A549 (cell line): ENCODE measurements at regions not wholly inside any gene's neighbourhood (a gene's known extent, or its start where the extent isn't known, plus 50 kb on each side); places are given as distances from the start of the nearest gene placed in this dataset.

Source experiments
- ATAC-seq, 2 experiments: fragments of 200-7000 bp in 1 of 2; fragments of >200 bp in 1 of 2; cut with Nextera tagmentation in 1 of 2; cut with Tn5 transposase in 1 of 2; 3 replicates each; pipeline versions ENCODE4 v1.8.0 to v1.9.1; 2018 to 2020; ENCODE audit warnings: mild to moderate bottlenecking in 1 of 2, moderate library complexity in 1 of 2
- CTCF ChIA-PET: fragments of 300-600 bp; sonication (Branson Sonifier 250); formaldehyde crosslinking; extraction: SDS; loops from one replicate; lab custom pipeline; 2021; ENCODE audit warnings: antibody characterized with exemption, inconsistent platforms; lab: Yijun Ruan, JAX
- POLR2A ChIA-PET: fragments of 350-600 bp; formaldehyde crosslinking; extraction: SDS; loops from one replicate; lab custom pipeline; 2021; ENCODE audit warnings: antibody characterized with exemption, inconsistent platforms; lab: Yijun Ruan, JAX
- DNase-seq, 2 experiments: peaks; one replicate each; pipeline versions ENCODE4 v3.0.0 to v3.0.0-alpha.2; 2011 to 2016; ENCODE audit warnings: low read depth in 1 of 2, low spot score in 1 of 2
- FAIRE-seq: peaks from 2 replicates; lab custom pipeline; 2011; peaks lifted over from hg19 to GRCh38; lab: Jason Lieb, UNC
- H3K27ac ChIP-seq, 2 experiments: fragments of >200 bp; sonication (Bioruptor Twin); formaldehyde crosslinking; 3 replicates each; pipeline ENCODE4 v1.5.1; 2016 to 2017
- H3K4me1 ChIP-seq: fragments of >200 bp; sonication (Bioruptor Twin); formaldehyde crosslinking; 3 replicates; pipeline ENCODE4 v1.6.1; 2016
- H3K4me2 ChIP-seq: fragments of >200 bp; sonication (Bioruptor Twin); formaldehyde crosslinking; 3 replicates; pipeline ENCODE4 v1.6.1; 2016
- H3K4me3 ChIP-seq: fragments of >200 bp; sonication (Bioruptor Twin); formaldehyde crosslinking; 3 replicates; pipeline ENCODE4 v1.5.1; 2016
- H3K9me3 ChIP-seq: fragments of >200 bp; sonication (Bioruptor Twin); formaldehyde crosslinking; 3 replicates; pipeline ENCODE4 v1.6.1; 2016
- BHLHE40 ChIP-seq: IDR thresholded peaks from 2 replicates; pipeline ENCODE4 v1.6.1; 2012; ENCODE audit warnings: low read depth, low read length, inconsistent platforms
- CBX8 ChIP-seq: fragments of 200-600 bp; sonication (generic); IDR thresholded peaks from 2 replicates; pipeline ENCODE4 v1.6.1; 2016
- E2F6 ChIP-seq: IDR thresholded peaks from 2 replicates; pipeline ENCODE4 v1.6.1; 2012; ENCODE audit warnings: low read depth, borderline replicate concordance
- EHMT2 ChIP-seq: fragments of 200-600 bp; sonication (generic); IDR thresholded peaks from 2 replicates; pipeline ENCODE4 v1.6.1; 2016; ENCODE audit warnings: antibody characterized with exemption, low read depth, mild to moderate bottlenecking, moderate library complexity
- ESRRA ChIP-seq: fragments of 150-350 bp; IDR thresholded peaks from 2 replicates; pipeline ENCODE4 v1.6.1; 2014; ENCODE audit warnings: mild to moderate bottlenecking, low read length, borderline replicate concordance
- FOSB ChIP-seq: fragments of 250-450 bp; sonication (Bioruptor Pico); IDR thresholded peaks from 2 replicates; pipeline ENCODE4 v1.5.0; 2020; ENCODE audit warnings: mild to moderate bottlenecking, moderate library complexity
- FOSL2 ChIP-seq, 2 experiments: fragments of 450-650 bp in 1 of 2; fragments of >200 bp in 1 of 2; sonication (Bioruptor Twin) in 1 of 2; formaldehyde crosslinking; IDR thresholded peaks; 2 replicates each; pipeline versions ENCODE4 v1.5.0 to v1.6.1; 2016 to 2020; ENCODE audit warnings: mild to moderate bottlenecking in 1 of 2, moderate library complexity in 1 of 2
- FOXS1 ChIP-seq: fragments of 250-450 bp; sonication (Bioruptor Pico); IDR thresholded peaks from 2 replicates; pipeline ENCODE4 v1.5.0; 2020; ENCODE audit warnings: mild to moderate bottlenecking, moderate library complexity
- HDAC2 ChIP-seq: fragments of 200-600 bp; sonication (generic); IDR thresholded peaks from 2 replicates; pipeline ENCODE4 v1.6.1; 2016
- HES2 ChIP-seq: fragments of >200 bp; sonication (Bioruptor Twin); formaldehyde crosslinking; IDR thresholded peaks from 2 replicates; pipeline ENCODE4 v1.6.1; 2016
- HEYL ChIP-seq: fragments of 250-450 bp; sonication (Bioruptor Pico); IDR thresholded peaks from 2 replicates; pipeline ENCODE4 v1.8.0; 2021; ENCODE audit warnings: mild to moderate bottlenecking, moderate library complexity
- HMGXB4 ChIP-seq: fragments of 250-450 bp; sonication (Bioruptor Pico); IDR thresholded peaks from 2 replicates; pipeline ENCODE4 v1.5.0; 2021; ENCODE audit warnings: mild to moderate bottlenecking, moderate library complexity, borderline replicate concordance
- HOXB13 ChIP-seq: fragments of 250-450 bp; sonication (Bioruptor Pico); IDR thresholded peaks from 2 replicates; pipeline ENCODE4 v1.5.0; 2020; ENCODE audit warnings: low read depth, mild to moderate bottlenecking, moderate library complexity
- KDM1A ChIP-seq: fragments of 200-600 bp; sonication (generic); IDR thresholded peaks from 2 replicates; pipeline ENCODE4 v1.6.1; 2016; ENCODE audit warnings: low read depth, mild to moderate bottlenecking
- MAFK ChIP-seq: fragments of 450-650 bp; IDR thresholded peaks from 2 replicates; pipeline ENCODE4 v1.6.1; 2014; ENCODE audit not compliant: partially characterized antibody
- MYC ChIP-seq: IDR thresholded peaks from 2 replicates; pipeline ENCODE4 v1.6.1; 2012; ENCODE audit warnings: mild to moderate bottlenecking, inconsistent platforms, low read length, improper control_type of control experiment, borderline replicate concordance
- NFE2L2 ChIP-seq: fragments of 150-350 bp; conservative IDR thresholded peaks from 2 replicates; pipeline ENCODE4 v1.6.1; 2014; ENCODE audit warnings: low read length
- POLR2AphosphoS2 ChIP-seq: conservative IDR thresholded peaks from 2 replicates; pipeline ENCODE4 v1.6.1; 2012; ENCODE audit warnings: low read length, improper control_type of control experiment, inconsistent platforms
- RARB ChIP-seq: fragments of 250-450 bp; sonication (Bioruptor Pico); IDR thresholded peaks from 2 replicates; pipeline ENCODE4 v1.8.0; 2021; ENCODE audit warnings: mild to moderate bottlenecking, moderate library complexity
- RNF2 ChIP-seq: fragments of 200-600 bp; sonication (generic); IDR thresholded peaks from 2 replicates; pipeline ENCODE4 v1.6.1; 2016; ENCODE audit warnings: low read depth, mild to moderate bottlenecking, antibody characterized with exemption, moderate library complexity, borderline replicate concordance
- SREBF2 ChIP-seq: fragments of 450-650 bp; IDR thresholded peaks from 2 replicates; pipeline ENCODE4 v1.6.1; 2014; ENCODE audit warnings: mild to moderate bottlenecking, moderate library complexity
- ZFP36 ChIP-seq: fragments of 450-650 bp; IDR thresholded peaks from 2 replicates; pipeline ENCODE4 v1.6.1; 2014; ENCODE audit warnings: borderline replicate concordance; ENCODE audit not compliant: partially characterized antibody
- ZSCAN20 ChIP-seq: fragments of 250-450 bp; sonication (Bioruptor Pico); IDR thresholded peaks from 2 replicates; pipeline ENCODE4 v1.8.0; 2022; ENCODE audit warnings: mild to moderate bottlenecking, moderate library complexity
- WGBS: methylation state at CpG from one replicate; pipeline ENCODE4 v1.1.6; 2017; ENCODE audit errors: missing lambda C conversion rate; 5-methylcytosine and 5-hydroxymethylcytosine counted together

DNA sequence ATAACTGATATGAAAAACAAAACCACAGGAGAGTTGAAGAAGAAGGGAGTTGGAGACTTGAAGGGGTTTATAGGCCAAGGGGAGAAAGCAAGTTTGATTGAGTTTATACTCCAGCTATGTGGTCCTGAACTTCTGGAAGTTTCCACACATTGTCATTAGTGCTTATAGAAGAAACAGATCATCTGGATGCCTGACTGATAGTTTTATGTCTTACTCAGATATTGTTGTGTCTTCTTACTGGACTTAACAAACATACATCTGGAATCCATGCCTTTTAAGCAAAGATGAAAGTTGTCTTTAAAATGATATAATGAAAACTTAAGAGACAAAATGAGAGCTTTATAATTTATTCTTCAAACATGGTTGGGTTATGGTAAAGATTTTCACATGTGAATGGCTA lies 101.3 kb upstream of the FZD8 start:
- Histone ChIP-seq H3K4me1 (no peaks in the 10 kb centered on the region), H3K4me3 (no peak overlapping the region)
- DNase-seq = no peak
- POLR2A ChIA-PET = no interaction called here
- TF ChIP-seq HEYL (CRISPR knock-in tag) (no peak), HOXB13 (no peak), RARB (CRISPR knock-in tag) (no peak), ZSCAN20 (CRISPR knock-in tag) (no peak), FOXS1 (CRISPR knock-in tag) (no peak), HES2 (no peak), CBX8 (no peak), POLR2AphosphoS2 (no peak)
- TF ChIP-seq, all 56 proteins: peak for 0
- H3K4me2 ChIP-seq = no peak overlapping the region
- CTCF ChIA-PET = no interaction called here
- ATAC-seq = no peak
- H3K27ac ChIP-seq = no peak overlapping the region
- FAIRE-seq = no peak
- H3K9me3 ChIP-seq = no peaks in the 10 kb centered on the region

DNA sequence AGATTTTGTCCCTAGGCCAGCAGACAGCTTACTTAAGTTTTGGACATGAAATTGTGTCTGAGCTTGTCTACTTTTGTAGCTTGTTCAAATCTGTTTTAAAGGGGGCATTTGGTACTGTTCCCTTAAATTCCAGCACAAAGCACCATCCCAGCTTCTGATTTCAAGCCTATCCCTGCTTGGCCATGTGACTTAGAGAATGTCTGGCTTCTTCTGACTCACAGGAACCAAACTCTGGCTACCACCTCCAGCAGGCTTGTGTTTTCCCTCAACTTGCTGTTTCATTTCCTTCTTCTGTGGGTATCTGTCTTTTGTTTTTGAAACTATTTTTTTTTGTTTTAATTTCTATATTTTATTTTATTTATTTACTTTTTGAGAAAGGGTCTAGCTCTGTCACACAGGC lies 97.9 kb upstream of the FZD8 start:
- DNase-seq (no peak), FAIRE-seq (no peak), ATAC-seq (no peak)
- no peak overlapping the region for H3K27ac ChIP-seq
- no peaks in the 10 kb centered on the region for H3K9me3 ChIP-seq
- POLR2A ChIA-PET = no interaction called here
- no peaks in the 10 kb centered on the region for H3K4me1 ChIP-seq
- CTCF ChIA-PET = interaction anchor here (0.9 to 1.0 kb wide), 2 partner anchors 11 to 105 kb away, joined by 3 to 4 read pairs; no protein-coding TSS in a partner anchor
- TF ChIP-seq BHLHE40 (no peak), HDAC2 (no peak), ZSCAN20 (CRISPR knock-in tag) (no peak), KDM1A (no peak), FOXS1 (CRISPR knock-in tag) (no peak)
- H3K4me3 ChIP-seq = no peak overlapping the region
- no peak overlapping the region for H3K4me2 ChIP-seq

GRCh38 chr10:35735412-35735811 lies 93.3 kb upstream of the FZD8 start:
- no peaks in the 10 kb centered on the region for H3K9me3 ChIP-seq
- H3K4me3 ChIP-seq = no peak overlapping the region
- no peak for TF ChIP-seq RNF2
- no peak for TF ChIP-seq FOSL2 (IDR thresholded peaks at IDR 0.05)
- TF ChIP-seq FOSL2 (CRISPR knock-in tag; IDR thresholded peaks at IDR 0.05) = no peak
- TF ChIP-seq FOXS1 (CRISPR knock-in tag) = no peak
- CTCF ChIA-PET = no interaction called here
- 47% methylated on average over 5 of the region's 5 CpGs for WGBS
- ATAC-seq = 0 out of 6 replicates have a peak, but pooled peaks of 1 of the 2 experiments have one; percentile 13
- no peaks in the 10 kb centered on the region for H3K4me1 ChIP-seq
- H3K27ac ChIP-seq = no peak overlapping the region
- H3K4me2 ChIP-seq = no peak overlapping the region
- FAIRE-seq = no peak
- peak in 1 of 2 experiments; percentile 33 for DNase-seq
- POLR2A ChIA-PET = no interaction called here

DNA sequence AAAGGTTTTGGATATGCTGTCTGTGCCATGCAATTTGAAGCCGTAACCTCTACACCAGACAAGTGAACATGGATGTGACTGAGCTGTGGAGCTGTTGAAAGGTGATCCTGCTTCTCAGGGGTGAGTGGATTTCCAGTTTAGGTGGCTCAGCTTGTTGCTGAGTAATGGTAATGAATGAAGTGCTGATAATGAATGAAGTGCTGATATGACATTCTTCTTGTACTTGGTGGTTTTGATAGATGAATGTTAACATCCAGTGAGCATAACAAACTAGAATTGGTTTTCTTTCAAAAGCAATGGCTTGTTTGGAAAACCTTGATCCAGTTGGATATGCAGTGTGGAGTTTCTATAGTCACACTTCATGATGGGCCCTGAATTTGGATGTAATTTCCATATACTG lies 89.7 kb upstream of the FZD8 start:
- DNase-seq (no peak), FAIRE-seq (no peak), ATAC-seq (no peak; a peak in 1 of 6 replicates)
- no peak overlapping the region for H3K27ac ChIP-seq
- WGBS = 43% methylated on average over 1 of the region's 1 CpG
- H3K4me3 ChIP-seq = no peak overlapping the region
- H3K4me2 ChIP-seq = no peak overlapping the region
- H3K4me1 ChIP-seq = no peaks in the 10 kb centered on the region
- ChIA-PET CTCF (interaction anchor here (0.5 to 1.9 kb wide), 2 partner anchors 8 to 18 kb away, joined by 3 to 4 read pairs; no protein-coding TSS in a partner anchor), POLR2A (no interaction called here)
- H3K9me3 ChIP-seq = no peaks in the 10 kb centered on the region
- TF ChIP-seq MAFK = peak; percentile 65
- no peak for TF ChIP-seq HMGXB4 (CRISPR knock-in tag)

DNA sequence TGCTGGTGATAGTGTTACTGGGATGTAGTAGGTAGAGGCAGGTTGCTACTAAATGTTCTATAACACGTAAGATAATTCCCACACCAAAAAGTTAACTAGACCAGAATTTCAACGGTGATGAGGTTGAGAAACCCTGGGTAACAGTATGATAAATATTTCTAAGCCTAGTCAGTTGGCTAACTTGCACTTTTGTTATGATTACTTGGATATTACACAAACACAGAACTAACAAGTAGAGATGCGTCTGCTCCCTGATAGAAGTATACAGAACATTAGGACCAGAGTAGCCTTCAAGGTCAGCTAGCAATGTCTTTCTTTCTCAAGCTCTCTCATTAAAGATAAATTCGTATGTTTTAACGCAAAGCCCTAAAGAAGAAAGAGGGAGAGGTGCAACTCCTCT lies 86.2 kb upstream of the FZD8 start:
- DNase-seq = no peak
- no peaks in the 10 kb centered on the region for H3K9me3 ChIP-seq
- H3K4me2 ChIP-seq = no peak overlapping the region
- ChIA-PET CTCF (no interaction called here), POLR2A (no interaction called here)
- H3K27ac ChIP-seq = no peak overlapping the region
- no peak for TF ChIP-seq RNF2
- TF ChIP-seq NFE2L2 = no peak
- TF ChIP-seq BHLHE40 = no peak
- no peak for TF ChIP-seq MYC
- no peak for TF ChIP-seq ZFP36
- TF ChIP-seq FOSB (CRISPR knock-in tag) = no peak
- TF ChIP-seq SREBF2 = no peak
- TF ChIP-seq E2F6 = no peak
- TF ChIP-seq ESRRA = no peak
- no peak for TF ChIP-seq EHMT2
- ATAC-seq = no peak
- no peak overlapping the region for H3K4me3 ChIP-seq
- WGBS = 53% methylated on average over 5 of the region's 5 CpGs
- no peak for FAIRE-seq
- H3K4me1 ChIP-seq = no peaks in the 10 kb centered on the region
